HG02973 (cell line): ENCODE measurements at regions not wholly inside any gene's neighbourhood (a gene's known extent, or its start where the extent isn't known, plus 50 kb on each side); places are given as distances from the start of the nearest gene placed in this dataset.
A peak's percentile ranks its signal among the peaks of the same experiment; 100 is the strongest.
"Not testable (repeated sequence)": the region's sequence is repeated elsewhere in the genome, so short reads cannot be mapped to it uniquely, and the experiment has no call there.

Source experiments
- ATAC-seq: cut with Tn5 transposase; IDR thresholded peaks from one replicate; pipeline ENCODE4 v1.9.1; 2021; ENCODE audit warnings: moderate library complexity; ENCODE audit not compliant: unreplicated experiment

DNA sequence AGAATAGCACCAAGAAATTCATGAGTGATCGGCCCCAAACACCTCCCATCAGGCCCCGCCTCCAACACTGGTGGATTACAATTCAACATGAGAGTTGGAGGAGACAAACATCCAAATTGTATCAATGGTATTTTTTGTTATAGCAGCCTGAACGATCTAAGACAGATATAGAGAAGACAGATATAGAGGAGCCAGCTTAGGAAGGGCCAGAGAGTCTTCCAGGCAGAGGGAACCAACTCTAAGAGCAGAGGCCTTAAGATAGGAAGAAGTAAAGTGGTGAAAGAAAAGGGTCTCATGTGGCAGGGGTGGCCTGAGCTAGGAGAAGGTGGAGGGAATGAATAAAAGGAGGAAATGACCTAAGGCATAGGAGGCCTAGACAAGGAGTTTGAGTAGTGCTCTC lies 158.8 kb upstream of the TBL1XR1 start:
- no peak for ATAC-seq

DNA sequence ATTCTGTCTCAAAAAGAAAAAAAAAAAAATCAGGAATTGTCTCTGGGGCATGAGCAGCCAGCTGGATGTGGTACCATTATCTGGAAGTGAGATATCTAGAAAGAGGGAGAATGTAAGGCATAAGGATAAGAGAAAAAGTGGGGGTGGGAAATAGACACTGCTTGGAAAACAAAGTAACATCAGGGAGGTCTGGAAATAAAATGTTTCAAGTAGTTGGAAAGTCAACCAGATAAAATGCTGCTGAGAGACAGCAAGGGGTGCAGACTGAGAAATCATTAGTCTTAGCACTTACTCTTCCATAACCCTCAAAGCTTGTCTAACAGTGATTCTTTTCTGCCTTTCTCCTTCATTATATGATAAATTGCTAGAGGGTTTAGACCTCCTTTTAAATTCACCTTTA lies 159.7 kb upstream of the TBL1XR1 start:
- no peak for ATAC-seq

- ATAC-seq = no peak
These were observed 160.2 kb upstream of the TBL1XR1 start for GRCh38 chr3:177357352-177358090.

DNA sequence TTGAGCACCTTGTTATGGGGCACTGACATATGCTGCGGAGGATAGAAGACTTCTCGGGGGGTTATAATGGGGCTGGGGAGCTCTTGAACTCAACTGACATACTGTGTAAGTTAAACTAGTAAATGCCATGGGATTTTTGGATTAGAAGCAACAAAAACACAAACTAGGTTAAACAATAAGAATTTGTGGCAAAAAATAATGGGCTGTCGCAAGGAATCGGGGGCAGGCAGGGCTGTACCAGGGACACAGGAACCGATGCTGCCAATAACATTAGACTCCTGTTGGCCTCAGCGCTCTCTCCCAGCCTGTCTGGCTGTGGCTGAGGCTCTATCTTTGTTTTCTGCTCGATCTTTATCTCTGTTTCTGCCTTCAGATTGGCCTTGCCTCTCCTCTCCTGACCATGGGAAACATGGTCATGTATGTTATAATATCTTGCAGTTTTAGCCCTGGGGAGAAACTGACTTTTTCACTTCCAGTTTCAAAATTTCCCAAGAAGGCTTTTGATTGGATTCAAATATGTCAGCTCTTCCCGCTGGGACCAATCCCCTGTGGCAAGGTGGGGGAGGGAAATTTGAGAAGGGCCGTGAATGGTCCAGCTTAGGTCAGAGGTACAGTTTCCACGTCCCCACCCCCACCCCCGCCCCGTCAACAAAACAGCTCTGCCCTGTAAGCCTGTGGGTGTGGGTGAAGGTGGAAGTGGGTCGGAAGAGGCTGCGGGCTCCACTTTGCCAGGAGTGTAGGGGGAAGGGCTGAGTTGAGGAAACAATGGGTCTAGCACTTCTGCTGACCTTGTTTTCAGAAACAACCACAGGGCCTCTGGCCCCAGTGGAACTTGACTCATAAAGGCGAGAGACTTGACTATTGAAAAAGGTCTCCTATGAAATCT lies 161.1 kb upstream of the TBL1XR1 start:
- peak; percentile 45 for ATAC-seq

GRCh38 chr3:177358977-177359592 lies 161.8 kb upstream of the TBL1XR1 start:
- ATAC-seq = peak; percentile 3

DNA sequence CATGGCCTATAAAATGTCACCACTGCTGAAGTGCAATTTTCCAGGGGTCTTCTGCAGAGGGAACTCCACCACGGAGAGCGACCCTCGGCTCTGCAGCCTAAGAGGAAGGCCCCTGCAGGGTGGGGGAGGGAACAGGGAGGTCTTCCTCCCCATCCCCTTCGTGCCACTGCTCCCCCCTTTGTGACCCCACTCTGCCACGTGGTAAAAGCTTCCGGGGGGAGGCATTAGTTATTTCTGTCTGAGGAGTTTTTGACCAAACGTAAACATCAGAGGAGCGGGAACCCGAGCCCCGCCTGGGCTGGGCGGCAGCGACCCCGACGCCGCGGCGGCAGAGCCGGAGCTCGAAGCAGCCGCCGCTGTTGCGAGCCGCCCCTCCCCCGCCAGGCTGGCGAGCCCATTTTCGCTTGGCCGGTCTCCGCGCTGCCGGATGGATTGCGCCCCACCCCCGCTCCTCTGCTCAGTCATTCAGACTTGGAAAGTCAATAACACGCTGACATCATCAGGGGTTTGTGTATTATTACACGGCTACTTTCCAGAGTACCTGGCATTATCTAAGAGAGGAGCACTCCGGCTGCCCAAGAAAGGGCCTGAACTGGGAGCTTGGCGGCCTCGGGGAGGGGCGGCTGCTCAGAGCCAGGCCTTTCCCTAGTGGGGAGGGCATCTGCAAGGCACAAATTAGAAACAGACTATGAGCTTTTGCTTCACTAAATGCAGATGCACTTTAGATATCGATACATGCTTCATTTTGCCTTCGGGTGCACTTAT lies 162.5 kb upstream of the TBL1XR1 start:
- ATAC-seq = peak; percentile 68

GRCh38 chr3:177361081-177361938 lies 164.0 kb upstream of the TBL1XR1 start:
- ATAC-seq = no peak

GRCh38 chr3:177362626-177363025 lies 165.3 kb upstream of the TBL1XR1 start:
- ATAC-seq = no peak

GRCh38 chr3:177364236-177364635 lies 167.0 kb upstream of the TBL1XR1 start:
- ATAC-seq = no peak

DNA sequence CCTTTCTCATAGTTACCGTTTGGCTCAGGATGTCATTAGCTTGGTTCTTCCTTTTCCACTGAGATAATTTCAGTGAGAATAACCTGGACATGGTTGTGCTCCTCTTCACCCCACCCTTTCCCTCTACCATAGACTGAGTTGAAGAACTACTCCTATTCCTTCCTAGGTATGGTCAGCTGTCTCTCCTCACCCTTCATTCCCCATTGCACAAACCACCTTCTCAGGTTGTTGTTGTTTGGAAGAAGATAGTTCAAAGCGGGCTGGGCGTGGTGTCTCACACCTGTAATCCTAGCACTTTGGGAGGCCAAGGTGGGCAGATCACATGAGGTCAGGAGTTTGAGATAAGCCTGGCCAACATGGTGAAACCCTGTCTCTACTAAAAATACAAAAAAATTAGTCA lies 168.0 kb upstream of the TBL1XR1 start:
- not testable (repeated sequence) for ATAC-seq

DNA sequence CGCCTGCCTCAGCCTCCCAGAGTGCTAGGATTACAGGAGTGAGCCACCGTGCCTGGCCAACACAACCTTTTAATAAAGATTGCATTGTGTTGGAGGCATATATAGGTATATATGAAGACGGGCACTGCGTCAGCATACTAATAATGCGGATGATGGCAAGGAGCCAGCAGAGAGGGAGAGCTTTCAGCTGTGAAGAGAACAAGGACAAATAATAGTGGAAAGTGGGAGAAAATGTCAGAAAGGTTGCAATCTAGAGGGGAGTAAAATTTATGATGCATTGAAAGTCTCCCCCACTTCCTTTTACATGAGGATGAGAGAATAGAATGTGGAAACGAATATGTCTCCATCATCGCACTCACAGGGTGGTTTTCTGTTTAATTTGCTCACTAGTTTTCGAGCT lies 170.5 kb upstream of the TBL1XR1 start:
- no peak for ATAC-seq

DNA sequence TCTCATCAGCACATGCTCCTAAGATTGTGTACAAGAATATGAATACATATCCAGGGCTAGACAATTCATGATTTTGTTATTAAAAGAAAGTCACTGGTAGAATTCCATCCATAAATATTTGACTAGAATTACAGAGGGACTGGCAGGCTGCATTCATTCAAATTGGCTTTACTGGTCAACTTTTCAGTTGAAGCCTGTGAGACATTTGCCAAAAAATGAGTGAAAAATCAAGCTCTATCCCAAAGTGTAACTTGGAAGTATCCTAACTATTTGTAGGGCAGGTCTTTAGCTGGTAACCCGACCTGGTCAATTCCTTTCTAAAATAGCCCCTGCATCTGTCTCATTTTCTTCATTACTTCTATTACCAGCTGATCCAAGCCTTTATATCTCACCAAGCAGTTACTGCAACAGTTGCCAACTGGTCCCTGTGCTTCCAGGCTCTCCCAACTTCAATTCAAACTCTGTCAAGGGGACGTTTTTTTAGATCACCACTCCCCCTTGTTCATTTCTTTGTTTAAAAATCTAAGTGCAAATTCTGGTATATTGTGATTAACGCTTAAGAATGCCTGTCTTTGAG lies 173.1 kb upstream of the TBL1XR1 start:
- ATAC-seq = no peak

DNA sequence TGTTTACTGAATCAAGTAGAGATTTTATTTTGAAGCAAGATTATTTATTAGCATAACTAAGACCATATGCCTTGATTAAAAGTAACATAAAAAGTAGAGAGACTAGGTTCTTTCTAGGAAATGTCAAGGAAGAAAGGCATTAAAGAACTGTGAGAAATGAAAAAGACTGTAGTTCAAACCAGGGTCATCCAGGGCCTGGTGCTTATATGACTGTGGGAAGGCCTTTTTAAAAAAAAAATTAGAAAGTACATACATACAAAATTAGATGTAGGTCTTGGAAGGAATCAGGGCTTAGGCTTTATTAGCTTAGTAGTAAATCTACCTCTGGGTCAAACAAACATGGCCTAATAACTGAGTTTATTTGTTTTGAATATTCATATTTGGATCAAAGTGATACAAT lies 173.9 kb upstream of the TBL1XR1 start:
- no peak for ATAC-seq

DNA sequence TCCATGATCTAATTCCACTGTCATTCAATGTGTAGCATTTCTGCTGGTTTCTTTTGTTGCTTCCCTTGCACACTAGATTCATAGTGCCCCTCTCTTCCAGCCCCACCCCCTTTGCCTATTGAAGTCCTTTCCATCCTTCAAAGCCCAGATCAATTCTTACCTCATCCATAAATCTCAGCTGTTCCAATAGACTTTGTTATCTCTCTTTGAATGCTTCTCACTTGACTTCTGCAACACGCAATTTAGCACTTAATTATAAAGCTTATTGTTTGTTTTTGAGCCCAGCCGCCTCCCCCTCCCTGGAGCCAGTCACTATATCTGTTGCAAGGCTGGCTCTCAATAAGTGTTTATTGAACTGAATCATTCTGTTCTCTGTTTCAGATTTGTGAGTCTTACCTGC lies 174.6 kb upstream of the TBL1XR1 start:
- ATAC-seq = no peak

- no peak for ATAC-seq
These were observed 177.0 kb upstream of the TBL1XR1 start for GRCh38 chr3:177374323-177374722.

DNA sequence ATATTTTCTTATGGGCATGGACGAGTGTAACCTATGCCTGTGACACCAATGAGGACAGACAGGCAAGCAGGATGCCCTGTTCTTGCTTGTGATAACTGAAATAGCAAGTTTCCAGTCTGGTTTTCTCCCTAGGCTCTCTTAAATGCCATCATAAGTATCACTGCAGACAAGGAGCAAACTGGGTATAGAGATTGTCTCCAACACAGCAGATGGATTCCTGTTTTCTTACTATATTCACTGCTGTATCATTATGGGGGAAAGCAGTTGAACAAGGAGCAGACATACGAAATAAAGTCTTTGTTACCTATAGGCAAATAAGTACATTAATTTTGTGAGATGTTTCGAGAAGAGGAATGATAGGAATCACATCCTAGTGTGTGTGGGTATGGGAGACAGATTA lies 178.0 kb upstream of the TBL1XR1 start:
- ATAC-seq = no peak

GRCh38 chr3:177377166-177377565 lies 179.9 kb upstream of the TBL1XR1 start:
- ATAC-seq = no peak

DNA sequence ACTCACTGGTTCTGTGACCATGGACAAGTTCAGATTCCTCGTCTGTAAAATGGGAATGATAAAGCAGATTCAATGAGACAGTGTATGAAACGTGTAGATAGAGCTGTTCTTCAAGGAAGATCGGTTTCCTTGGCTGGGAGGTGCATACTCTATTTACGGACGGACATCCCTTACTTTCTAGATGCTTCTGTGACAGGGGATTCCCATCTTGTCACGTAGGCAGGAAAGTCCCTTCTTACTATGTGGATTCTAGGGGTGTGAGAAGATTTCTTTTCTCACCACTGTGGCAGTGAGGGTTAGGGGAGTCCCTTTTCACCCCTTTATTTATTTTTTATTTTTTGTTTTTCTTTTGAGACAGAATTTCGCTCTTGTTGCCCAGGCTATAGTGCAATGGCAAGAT lies 180.9 kb upstream of the TBL1XR1 start:
- ATAC-seq = no peak

DNA sequence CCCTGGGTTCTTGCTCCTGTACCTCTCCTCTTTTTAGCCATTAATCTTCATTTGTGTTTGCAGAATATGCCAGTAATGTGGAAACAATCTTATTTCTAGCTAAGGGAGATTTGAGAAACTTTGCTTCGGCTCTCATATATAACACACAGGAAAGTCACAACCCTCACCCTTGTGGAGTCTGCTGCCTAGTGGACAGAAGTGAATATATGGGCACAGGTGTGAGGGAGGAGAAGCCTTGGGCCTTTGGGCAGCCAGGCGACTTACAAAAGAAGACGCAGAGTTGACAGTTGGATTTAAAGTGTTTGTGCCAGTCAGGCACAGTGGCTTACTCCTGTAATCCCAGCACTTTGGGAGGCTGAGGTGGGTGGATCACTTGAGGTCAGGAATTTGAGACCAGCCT lies 181.8 kb upstream of the TBL1XR1 start:
- no peak for ATAC-seq

DNA sequence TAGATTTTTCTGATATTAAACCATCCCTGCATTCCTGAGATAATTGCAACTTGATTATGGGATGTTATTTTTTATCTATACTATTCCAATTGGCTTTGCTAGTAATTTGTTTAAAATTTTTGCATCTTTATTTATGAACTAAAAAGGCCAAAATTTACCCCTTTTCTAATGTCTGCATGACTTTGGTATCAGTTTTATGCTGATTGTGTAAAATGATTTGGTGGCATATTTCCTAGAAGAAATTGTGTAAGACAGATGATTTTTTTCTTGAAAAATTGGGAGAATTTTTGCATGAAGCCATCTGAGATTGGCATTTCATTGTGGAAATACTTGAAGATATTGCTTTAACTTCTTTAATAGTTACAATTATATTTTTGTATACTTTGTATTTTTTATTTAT lies 183.8 kb upstream of the TBL1XR1 start:
- ATAC-seq = no peak
